ENCODE measurements at regions not wholly inside any gene's neighbourhood (a gene's known extent, or its start where the extent isn't known, plus 50 kb on each side); places are given as distances from the start of the nearest gene placed in this dataset.

GRCh38 chrX:139026811-139027210, 315.3 kb upstream of the FGF13 start:
- WGBS (ENCODE audit: low lambda C conversion rate, missing lambda C conversion rate), result 74% methylated on average over 1 of the region's 1 CpG
- H3K27me3 ChIP-seq, result no peaks in the 10 kb centered on the region
- H3K9me3 ChIP-seq (ENCODE audit: low read depth), result no peaks in the 10 kb centered on the region
- no peaks in the 10 kb centered on the region for H4K20me1 ChIP-seq (ENCODE audit: insufficient read depth, poor library complexity, severe bottlenecking)
- H3K79me2 ChIP-seq, result no peaks in the 10 kb centered on the region
- H3K4me1 ChIP-seq (ENCODE audit: insufficient read depth), result no peaks in the 10 kb centered on the region
- TF ChIP-seq EZH2phosphoT487 (IDR thresholded peaks at IDR 0.05; ENCODE audit: low read depth, severe bottlenecking, unreplicated experiment), result no peak
- H3K36me3 ChIP-seq (replicated peaks; ENCODE audit: insufficient read depth, low read depth), result no peaks in the 10 kb centered on the region
- DNase-seq (ENCODE audit: low spot score), result no peak
- no peak overlapping the region for H2AFZ ChIP-seq
- H3K27ac ChIP-seq, result no peak overlapping the region
- no peaks in the 10 kb centered on the region for H3K9me2 ChIP-seq (replicated peaks; ENCODE audit: insufficient read depth)
- no peak overlapping the region for H3K4me2 ChIP-seq
- no peak overlapping the region for H3K4me3 ChIP-seq

- Histone ChIP-seq H3K36me3 (replicated peaks; ENCODE audit: insufficient read depth, low read depth) (no peaks in the 10 kb centered on the region), H3K4me3 (no peak overlapping the region), H3K79me2 (no peaks in the 10 kb centered on the region), H3K4me1 (ENCODE audit: insufficient read depth) (no peaks in the 10 kb centered on the region), H3K9me3 (ENCODE audit: low read depth) (no peaks in the 10 kb centered on the region), H4K20me1 (ENCODE audit: insufficient read depth, poor library complexity, severe bottlenecking) (no peaks in the 10 kb centered on the region), H2AFZ (no peak overlapping the region), H3K9me2 (replicated peaks; ENCODE audit: insufficient read depth) (no peaks in the 10 kb centered on the region), H3K4me2 (no peak overlapping the region), H3K27ac (no peak overlapping the region), H3K27me3 (no peaks in the 10 kb centered on the region)
- TF ChIP-seq EZH2 (IDR thresholded peaks at IDR 0.05; ENCODE audit: borderline replicate concordance), result no peak
- TF ChIP-seq EZH2phosphoT487 (IDR thresholded peaks at IDR 0.05; ENCODE audit: low read depth, severe bottlenecking, unreplicated experiment), result no peak
- TF ChIP-seq CTCF (IDR thresholded peaks at IDR 0.05; ENCODE audit: poor library complexity), result no peak
- no peak for DNase-seq (ENCODE audit: low spot score)
- 63% methylated on average over 2 of the region's 2 CpGs for WGBS (ENCODE audit: low lambda C conversion rate, missing lambda C conversion rate)
These were observed 314.9 kb upstream of the FGF13 start for GRCh38 chrX:139026406-139026805.

GRCh38 chrX:139025816-139026215, 314.3 kb upstream of the FGF13 start:
- H3K79me2 ChIP-seq, result no peaks in the 10 kb centered on the region
- no peak overlapping the region for H3K4me3 ChIP-seq
- no peak overlapping the region for H3K27ac ChIP-seq
- H4K20me1 ChIP-seq (ENCODE audit: insufficient read depth, poor library complexity, severe bottlenecking), result no peaks in the 10 kb centered on the region
- DNase-seq (ENCODE audit: low spot score), result no peak
- H3K9me2 ChIP-seq (replicated peaks; ENCODE audit: insufficient read depth), result no peaks in the 10 kb centered on the region
- H2AFZ ChIP-seq, result no peak overlapping the region
- H3K27me3 ChIP-seq, result no peaks in the 10 kb centered on the region
- TF ChIP-seq EZH2phosphoT487 (IDR thresholded peaks at IDR 0.05; ENCODE audit: low read depth, severe bottlenecking, unreplicated experiment) (no peak), EZH2 (IDR thresholded peaks at IDR 0.05; ENCODE audit: borderline replicate concordance) (no peak), CTCF (IDR thresholded peaks at IDR 0.05; ENCODE audit: poor library complexity) (no peak)
- H3K4me1 ChIP-seq (ENCODE audit: insufficient read depth), result no peaks in the 10 kb centered on the region
- no peaks in the 10 kb centered on the region for H3K9me3 ChIP-seq (ENCODE audit: low read depth)
- H3K36me3 ChIP-seq (replicated peaks; ENCODE audit: insufficient read depth, low read depth), result no peaks in the 10 kb centered on the region
- H3K4me2 ChIP-seq, result no peak overlapping the region

- H3K79me2 ChIP-seq, result no peaks in the 10 kb centered on the region
- no peaks in the 10 kb centered on the region for H3K9me3 ChIP-seq (ENCODE audit: low read depth)
- H2AFZ ChIP-seq, result no peak overlapping the region
- H4K20me1 ChIP-seq (ENCODE audit: insufficient read depth, poor library complexity, severe bottlenecking), result no peaks in the 10 kb centered on the region
- no peak overlapping the region for H3K4me3 ChIP-seq
- no peak for DNase-seq (ENCODE audit: low spot score)
- no peaks in the 10 kb centered on the region for H3K27me3 ChIP-seq
- WGBS (ENCODE audit: low lambda C conversion rate, missing lambda C conversion rate), result 74% methylated on average over 3 of the region's 3 CpGs
- H3K4me2 ChIP-seq, result no peak overlapping the region
- H3K4me1 ChIP-seq (ENCODE audit: insufficient read depth), result no peaks in the 10 kb centered on the region
- no peak for TF ChIP-seq EZH2phosphoT487 (IDR thresholded peaks at IDR 0.05; ENCODE audit: low read depth, severe bottlenecking, unreplicated experiment)
- H3K36me3 ChIP-seq (replicated peaks; ENCODE audit: insufficient read depth, low read depth), result no peaks in the 10 kb centered on the region
- H3K27ac ChIP-seq, result no peak overlapping the region
- no peaks in the 10 kb centered on the region for H3K9me2 ChIP-seq (replicated peaks; ENCODE audit: insufficient read depth)
These were observed 312.0 kb upstream of the FGF13 start for GRCh38 chrX:139023531-139023930.
